ENCODE measurements at regions not wholly inside any gene's neighbourhood (a gene's known extent, or its start where the extent isn't known, plus 50 kb on each side); places are given as distances from the start of the nearest gene placed in this dataset.

DNA sequence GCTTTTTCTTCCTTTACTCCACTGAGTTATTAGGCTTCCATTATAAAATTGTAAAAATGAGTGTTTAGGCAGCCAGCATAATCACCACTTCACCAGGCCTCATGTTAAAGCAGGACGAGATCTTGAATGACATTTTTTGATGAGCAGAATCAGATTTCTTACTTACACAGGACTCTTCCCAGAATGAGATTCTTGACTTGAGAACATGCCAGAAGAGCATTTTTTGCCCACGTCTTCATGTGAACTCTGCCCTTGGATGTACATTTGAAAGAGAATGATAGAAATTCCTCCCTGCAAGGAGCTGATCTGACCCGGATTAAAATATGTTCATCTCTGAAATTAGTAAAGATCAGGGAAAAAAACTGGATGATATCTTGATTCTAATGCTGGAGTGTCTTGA is 212.1 kb upstream of the ADRA1B start:
- Mint-ChIP-seq H3K4me1 (ENCODE audit: low read depth, unreplicated experiment) (no peaks in the 10 kb centered on the region), H3K4me3 (ENCODE audit: unreplicated experiment) (no peak overlapping the region), H3K9me3 (ENCODE audit: unreplicated experiment) (no peaks in the 10 kb centered on the region), H3K36me3 (ENCODE audit: unreplicated experiment) (peaks cover 5% of the 10 kb centered on the region), H3K27me3 (ENCODE audit: unreplicated experiment) (no peaks in the 10 kb centered on the region), H3K27ac (ENCODE audit: unreplicated experiment) (no peak overlapping the region)
- DNase-seq = no peak
- TF ChIP-seq, protein P1, sequence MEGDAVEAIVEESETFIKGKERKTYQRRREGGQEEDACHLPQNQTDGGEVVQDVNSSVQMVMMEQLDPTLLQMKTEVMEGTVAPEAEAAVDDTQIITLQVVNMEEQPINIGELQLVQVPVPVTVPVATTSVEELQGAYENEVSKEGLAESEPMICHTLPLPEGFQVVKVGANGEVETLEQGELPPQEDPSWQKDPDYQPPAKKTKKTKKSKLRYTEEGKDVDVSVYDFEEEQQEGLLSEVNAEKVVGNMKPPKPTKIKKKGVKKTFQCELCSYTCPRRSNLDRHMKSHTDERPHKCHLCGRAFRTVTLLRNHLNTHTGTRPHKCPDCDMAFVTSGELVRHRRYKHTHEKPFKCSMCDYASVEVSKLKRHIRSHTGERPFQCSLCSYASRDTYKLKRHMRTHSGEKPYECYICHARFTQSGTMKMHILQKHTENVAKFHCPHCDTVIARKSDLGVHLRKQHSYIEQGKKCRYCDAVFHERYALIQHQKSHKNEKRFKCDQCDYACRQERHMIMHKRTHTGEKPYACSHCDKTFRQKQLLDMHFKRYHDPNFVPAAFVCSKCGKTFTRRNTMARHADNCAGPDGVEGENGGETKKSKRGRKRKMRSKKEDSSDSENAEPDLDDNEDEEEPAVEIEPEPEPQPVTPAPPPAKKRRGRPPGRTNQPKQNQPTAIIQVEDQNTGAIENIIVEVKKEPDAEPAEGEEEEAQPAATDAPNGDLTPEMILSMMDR (IDR thresholded peaks at IDR 0.05; ENCODE audit: partially characterized antibody, unreplicated experiment) = no peak

DNA sequence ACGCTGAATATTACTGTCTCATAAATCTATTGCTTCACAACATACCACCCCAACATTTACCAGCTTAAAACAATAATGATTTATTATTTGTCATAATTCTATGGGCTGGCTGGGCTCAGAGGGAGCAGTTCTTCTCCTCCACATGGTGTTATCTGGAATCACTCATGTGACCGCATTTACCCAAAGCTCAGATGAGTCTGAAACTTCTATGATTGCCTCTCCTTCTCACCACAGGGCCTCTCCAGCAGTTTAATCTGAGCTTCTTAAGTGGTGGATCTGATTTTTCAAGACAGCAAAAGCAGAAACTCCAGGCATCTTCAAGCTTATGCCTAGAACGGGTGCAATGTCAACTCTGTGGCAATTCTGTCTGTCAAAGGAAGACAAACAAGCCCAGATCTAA is 210.3 kb upstream of the ADRA1B start:
- Mint-ChIP-seq H3K4me1 (ENCODE audit: low read depth, unreplicated experiment) (no peaks in the 10 kb centered on the region), H3K4me3 (ENCODE audit: unreplicated experiment) (no peak overlapping the region), H3K27me3 (ENCODE audit: unreplicated experiment) (no peaks in the 10 kb centered on the region), H3K27ac (ENCODE audit: unreplicated experiment) (no peak overlapping the region), H3K36me3 (ENCODE audit: unreplicated experiment) (peaks cover 5% of the 10 kb centered on the region), H3K9me3 (ENCODE audit: unreplicated experiment) (no peaks in the 10 kb centered on the region)
- TF ChIP-seq, protein P1 (IDR thresholded peaks at IDR 0.05; ENCODE audit: partially characterized antibody, unreplicated experiment) = no peak
- DNase-seq = no peak

DNA sequence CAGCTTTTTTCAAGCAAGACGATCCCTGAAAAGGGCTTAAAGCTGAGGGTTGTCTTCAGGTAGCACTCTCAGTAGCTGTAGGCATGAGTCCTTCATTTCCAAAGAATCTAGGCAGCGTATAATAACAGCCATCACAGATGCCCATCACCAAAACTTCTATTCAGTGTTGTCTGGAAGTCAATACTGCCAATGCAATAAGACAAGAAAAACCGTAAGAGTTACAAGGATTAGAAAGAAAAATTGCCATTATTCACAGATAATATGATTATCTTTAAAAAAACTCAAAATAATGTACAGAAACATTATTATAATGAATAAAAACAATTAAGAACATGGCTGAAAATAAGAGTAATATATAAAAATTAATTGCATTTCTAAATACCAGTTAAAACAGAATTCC is 208.2 kb upstream of the ADRA1B start:
- Mint-ChIP-seq H3K4me3 (ENCODE audit: unreplicated experiment) (no peak overlapping the region), H3K4me1 (ENCODE audit: low read depth, unreplicated experiment) (no peaks in the 10 kb centered on the region), H3K27ac (ENCODE audit: unreplicated experiment) (no peak overlapping the region), H3K9me3 (ENCODE audit: unreplicated experiment) (no peaks in the 10 kb centered on the region), H3K27me3 (ENCODE audit: unreplicated experiment) (no peaks in the 10 kb centered on the region), H3K36me3 (ENCODE audit: unreplicated experiment) (peaks cover 5% of the 10 kb centered on the region)
- TF ChIP-seq, protein P1 (IDR thresholded peaks at IDR 0.05; ENCODE audit: partially characterized antibody, unreplicated experiment) = no peak
- no peak for DNase-seq

DNA sequence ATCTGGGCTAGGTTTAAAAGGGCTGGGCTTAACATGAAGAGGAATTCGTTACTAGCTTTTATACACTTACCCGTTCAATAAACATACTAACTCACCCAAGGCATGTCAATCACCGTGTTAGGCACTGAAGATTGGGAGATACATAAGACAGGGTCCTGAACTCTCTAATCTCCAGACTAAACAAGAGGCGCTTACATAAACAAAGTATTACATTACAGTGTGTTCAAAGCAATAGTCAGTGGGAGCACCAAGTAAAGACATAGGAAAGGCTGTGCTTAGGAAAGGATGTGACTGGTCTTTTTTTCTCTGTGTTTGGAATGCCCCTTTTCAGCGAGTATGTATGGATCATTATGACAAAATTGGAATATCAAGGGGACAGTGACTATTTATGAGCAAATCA is 203.6 kb upstream of the ADRA1B start:
- TF ChIP-seq, protein P1 (IDR thresholded peaks at IDR 0.05; ENCODE audit: partially characterized antibody, unreplicated experiment) = no peak
- Mint-ChIP-seq H3K27me3 (ENCODE audit: unreplicated experiment) (no peaks in the 10 kb centered on the region), H3K4me1 (ENCODE audit: low read depth, unreplicated experiment) (no peaks in the 10 kb centered on the region)

GRCh38 chr5:159713254-159713653 is 203.0 kb upstream of the ADRA1B start:
- no peaks in the 10 kb centered on the region for H3K9me3 Mint-ChIP-seq (ENCODE audit: unreplicated experiment)
- no peak for DNase-seq
- H3K27me3 Mint-ChIP-seq (ENCODE audit: unreplicated experiment) = no peaks in the 10 kb centered on the region
- TF ChIP-seq, protein P1 (IDR thresholded peaks at IDR 0.05; ENCODE audit: partially characterized antibody, unreplicated experiment) = no peak
- H3K4me1 Mint-ChIP-seq (ENCODE audit: low read depth, unreplicated experiment) = no peaks in the 10 kb centered on the region
- H3K36me3 Mint-ChIP-seq (ENCODE audit: unreplicated experiment) = peaks cover 4% of the 10 kb centered on the region
- H3K4me3 Mint-ChIP-seq (ENCODE audit: unreplicated experiment) = no peak overlapping the region
- no peak overlapping the region for H3K27ac Mint-ChIP-seq (ENCODE audit: unreplicated experiment)

More for the DNA sequence above, 203.6 kb upstream of the ADRA1B start:
- H3K27ac Mint-ChIP-seq (ENCODE audit: unreplicated experiment) = no peak overlapping the region
- no peak for DNase-seq
- no peak overlapping the region for H3K4me3 Mint-ChIP-seq (ENCODE audit: unreplicated experiment)
- H3K36me3 Mint-ChIP-seq (ENCODE audit: unreplicated experiment) = peaks cover 6% of the 10 kb centered on the region
- no peaks in the 10 kb centered on the region for H3K9me3 Mint-ChIP-seq (ENCODE audit: unreplicated experiment)
